ENCODE measurements at regions not wholly inside any gene's neighbourhood (a gene's known extent, or its start where the extent isn't known, plus 50 kb on each side); places are given as distances from the start of the nearest gene placed in this dataset.
"Not testable (repeated sequence)": the region's sequence is repeated elsewhere in the genome, so short reads cannot be mapped to it uniquely, and the experiment has no call there.

DNA sequence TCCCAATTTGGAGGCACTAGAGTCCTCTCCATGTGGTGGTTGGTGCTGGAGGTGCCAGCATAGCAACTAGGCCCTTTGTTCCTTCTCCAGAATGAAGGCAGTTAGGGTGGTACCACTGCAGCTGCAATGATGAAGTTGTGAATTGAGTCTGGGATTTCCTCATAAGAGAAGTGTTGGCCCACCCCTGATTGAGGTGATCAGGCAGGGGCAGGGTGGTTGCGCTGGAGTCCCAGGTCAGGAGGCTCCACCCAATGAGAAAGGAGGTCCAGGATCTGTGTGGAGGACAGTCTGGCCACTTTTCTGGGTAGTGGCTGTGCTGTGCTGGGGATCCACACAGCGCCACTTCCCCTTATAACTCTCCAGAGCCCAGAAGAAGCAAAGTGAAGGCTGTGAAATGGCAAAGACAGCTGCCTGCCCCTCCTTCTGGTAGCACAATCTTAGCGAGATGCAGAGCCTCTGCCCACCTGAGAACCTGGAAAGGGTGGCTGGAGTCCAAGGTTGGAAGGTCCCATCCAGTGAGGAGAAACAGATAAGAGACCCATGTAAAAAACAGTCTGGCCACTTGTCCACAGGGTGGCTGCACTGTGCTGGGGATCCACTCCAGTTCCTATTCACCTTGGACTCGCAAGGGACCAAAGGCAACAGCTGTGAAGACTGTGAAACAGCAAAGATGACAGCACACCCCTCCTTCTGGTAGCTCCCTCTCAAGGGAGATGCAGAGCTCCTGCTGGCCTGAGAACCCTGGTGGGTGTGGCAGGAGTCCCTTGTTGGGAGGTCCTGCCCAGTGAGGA is 124.6 kb downstream of the RRAGB start (continued):
- TF ChIP-seq, protein P1, sequence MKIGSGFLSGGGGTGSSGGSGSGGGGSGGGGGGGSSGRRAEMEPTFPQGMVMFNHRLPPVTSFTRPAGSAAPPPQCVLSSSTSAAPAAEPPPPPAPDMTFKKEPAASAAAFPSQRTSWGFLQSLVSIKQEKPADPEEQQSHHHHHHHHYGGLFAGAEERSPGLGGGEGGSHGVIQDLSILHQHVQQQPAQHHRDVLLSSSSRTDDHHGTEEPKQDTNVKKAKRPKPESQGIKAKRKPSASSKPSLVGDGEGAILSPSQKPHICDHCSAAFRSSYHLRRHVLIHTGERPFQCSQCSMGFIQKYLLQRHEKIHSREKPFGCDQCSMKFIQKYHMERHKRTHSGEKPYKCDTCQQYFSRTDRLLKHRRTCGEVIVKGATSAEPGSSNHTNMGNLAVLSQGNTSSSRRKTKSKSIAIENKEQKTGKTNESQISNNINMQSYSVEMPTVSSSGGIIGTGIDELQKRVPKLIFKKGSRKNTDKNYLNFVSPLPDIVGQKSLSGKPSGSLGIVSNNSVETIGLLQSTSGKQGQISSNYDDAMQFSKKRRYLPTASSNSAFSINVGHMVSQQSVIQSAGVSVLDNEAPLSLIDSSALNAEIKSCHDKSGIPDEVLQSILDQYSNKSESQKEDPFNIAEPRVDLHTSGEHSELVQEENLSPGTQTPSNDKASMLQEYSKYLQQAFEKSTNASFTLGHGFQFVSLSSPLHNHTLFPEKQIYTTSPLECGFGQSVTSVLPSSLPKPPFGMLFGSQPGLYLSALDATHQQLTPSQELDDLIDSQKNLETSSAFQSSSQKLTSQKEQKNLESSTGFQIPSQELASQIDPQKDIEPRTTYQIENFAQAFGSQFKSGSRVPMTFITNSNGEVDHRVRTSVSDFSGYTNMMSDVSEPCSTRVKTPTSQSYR (CRISPR knock-in tag; IDR thresholded peaks at IDR 0.05), result no peak
- TF ChIP-seq, protein P2, sequence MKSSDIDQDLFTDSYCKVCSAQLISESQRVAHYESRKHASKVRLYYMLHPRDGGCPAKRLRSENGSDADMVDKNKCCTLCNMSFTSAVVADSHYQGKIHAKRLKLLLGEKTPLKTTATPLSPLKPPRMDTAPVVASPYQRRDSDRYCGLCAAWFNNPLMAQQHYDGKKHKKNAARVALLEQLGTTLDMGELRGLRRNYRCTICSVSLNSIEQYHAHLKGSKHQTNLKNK (CRISPR knock-in tag; IDR thresholded peaks at IDR 0.05), result no peak
- TF ChIP-seq, protein P3, sequence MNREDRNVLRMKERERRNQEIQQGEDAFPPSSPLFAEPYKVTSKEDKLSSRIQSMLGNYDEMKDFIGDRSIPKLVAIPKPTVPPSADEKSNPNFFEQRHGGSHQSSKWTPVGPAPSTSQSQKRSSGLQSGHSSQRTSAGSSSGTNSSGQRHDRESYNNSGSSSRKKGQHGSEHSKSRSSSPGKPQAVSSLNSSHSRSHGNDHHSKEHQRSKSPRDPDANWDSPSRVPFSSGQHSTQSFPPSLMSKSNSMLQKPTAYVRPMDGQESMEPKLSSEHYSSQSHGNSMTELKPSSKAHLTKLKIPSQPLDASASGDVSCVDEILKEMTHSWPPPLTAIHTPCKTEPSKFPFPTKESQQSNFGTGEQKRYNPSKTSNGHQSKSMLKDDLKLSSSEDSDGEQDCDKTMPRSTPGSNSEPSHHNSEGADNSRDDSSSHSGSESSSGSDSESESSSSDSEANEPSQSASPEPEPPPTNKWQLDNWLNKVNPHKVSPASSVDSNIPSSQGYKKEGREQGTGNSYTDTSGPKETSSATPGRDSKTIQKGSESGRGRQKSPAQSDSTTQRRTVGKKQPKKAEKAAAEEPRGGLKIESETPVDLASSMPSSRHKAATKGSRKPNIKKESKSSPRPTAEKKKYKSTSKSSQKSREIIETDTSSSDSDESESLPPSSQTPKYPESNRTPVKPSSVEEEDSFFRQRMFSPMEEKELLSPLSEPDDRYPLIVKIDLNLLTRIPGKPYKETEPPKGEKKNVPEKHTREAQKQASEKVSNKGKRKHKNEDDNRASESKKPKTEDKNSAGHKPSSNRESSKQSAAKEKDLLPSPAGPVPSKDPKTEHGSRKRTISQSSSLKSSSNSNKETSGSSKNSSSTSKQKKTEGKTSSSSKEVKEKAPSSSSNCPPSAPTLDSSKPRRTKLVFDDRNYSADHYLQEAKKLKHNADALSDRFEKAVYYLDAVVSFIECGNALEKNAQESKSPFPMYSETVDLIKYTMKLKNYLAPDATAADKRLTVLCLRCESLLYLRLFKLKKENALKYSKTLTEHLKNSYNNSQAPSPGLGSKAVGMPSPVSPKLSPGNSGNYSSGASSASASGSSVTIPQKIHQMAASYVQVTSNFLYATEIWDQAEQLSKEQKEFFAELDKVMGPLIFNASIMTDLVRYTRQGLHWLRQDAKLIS (CRISPR knock-in tag; IDR thresholded peaks at IDR 0.05; ENCODE audit: borderline replicate concordance), result no peak

DNA sequence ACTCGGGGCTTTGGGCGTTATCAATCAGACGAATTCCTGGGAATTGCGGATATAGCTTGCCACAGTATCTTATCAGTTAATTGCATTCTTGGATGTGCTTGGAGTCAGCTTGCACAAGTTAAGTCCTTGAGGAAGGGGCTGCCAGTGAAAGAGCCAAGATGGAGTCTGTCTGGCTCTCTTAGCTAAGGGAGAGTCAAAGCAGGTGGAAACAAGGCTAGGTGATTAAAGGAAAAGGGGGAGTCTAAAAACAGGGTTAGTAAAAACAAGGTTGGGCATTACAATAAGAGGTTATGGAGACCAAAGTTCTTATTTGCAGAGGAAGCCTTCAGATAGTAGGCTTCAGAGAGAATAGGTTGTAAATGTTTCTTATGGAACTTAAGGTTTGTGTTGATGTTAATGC is 149.2 kb downstream of the RRAGB start:
- POLR2A ChIA-PET, result not testable (repeated sequence)

DNA sequence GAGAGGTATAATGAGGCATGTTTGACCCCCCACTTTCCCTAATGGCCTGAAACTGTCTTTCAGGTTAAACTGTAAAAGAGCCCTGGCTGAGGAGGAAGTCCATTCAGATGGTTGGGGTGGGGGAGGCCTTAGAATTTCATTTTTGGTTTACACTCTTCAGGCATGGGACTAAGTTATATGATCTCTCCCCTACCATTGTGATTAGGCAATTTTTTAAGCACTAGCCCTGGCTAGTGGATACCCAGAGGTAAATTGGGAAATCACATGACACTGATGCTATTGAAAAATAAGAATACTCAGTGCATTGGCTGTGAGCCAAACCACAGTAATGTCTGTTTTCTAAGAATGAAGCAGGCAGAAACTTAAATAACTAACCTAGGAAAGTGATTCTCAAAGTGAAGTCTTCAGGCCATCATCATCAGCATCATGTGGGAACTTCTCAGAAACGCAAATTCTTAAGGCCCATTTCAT is 149.7 kb downstream of the RRAGB start:
- ATAC-seq (no peak), DNase-seq (ENCODE audit: low spot score) (no peak)
- Mint-ChIP-seq H3K27ac (no peak overlapping the region), H3K9me3 (peaks cover 9% of the 10 kb centered on the region), H3K36me3 (no peaks in the 10 kb centered on the region), H3K27me3 (ENCODE audit: low read depth) (peaks cover 14% of the 10 kb centered on the region), H3K4me1 (peaks cover 39% of the 10 kb centered on the region), H3K4me3 (no peak overlapping the region)
- ChIA-PET CTCF (no interaction called here), POLR2A (no interaction called here)
- TF ChIP-seq FOXP1 (CRISPR knock-in tag; IDR thresholded peaks at IDR 0.05; ENCODE audit: borderline replicate concordance) (no peak), ATF1 (CRISPR knock-in tag; IDR thresholded peaks at IDR 0.05) (no peak), CREB1 (CRISPR knock-in tag; IDR thresholded peaks at IDR 0.05) (no peak), HMGA2 (CRISPR knock-in tag; IDR thresholded peaks at IDR 0.05) (no peak), RELA (CRISPR knock-in tag; IDR thresholded peaks at IDR 0.05; ENCODE audit: borderline replicate concordance) (no peak), NR1H2 (CRISPR knock-in tag; IDR thresholded peaks at IDR 0.05) (no peak), GABPB1 (CRISPR knock-in tag; IDR thresholded peaks at IDR 0.05) (no peak), SMAD3 (CRISPR knock-in tag; IDR thresholded peaks at IDR 0.05; ENCODE audit: borderline replicate concordance) (no peak), MXD4 (CRISPR knock-in tag; IDR thresholded peaks at IDR 0.05; ENCODE audit: borderline replicate concordance) (no peak), ZNF138 (CRISPR knock-in tag; conservative IDR thresholded peaks at IDR 0.05) (no peak)
- TF ChIP-seq, protein P4, sequence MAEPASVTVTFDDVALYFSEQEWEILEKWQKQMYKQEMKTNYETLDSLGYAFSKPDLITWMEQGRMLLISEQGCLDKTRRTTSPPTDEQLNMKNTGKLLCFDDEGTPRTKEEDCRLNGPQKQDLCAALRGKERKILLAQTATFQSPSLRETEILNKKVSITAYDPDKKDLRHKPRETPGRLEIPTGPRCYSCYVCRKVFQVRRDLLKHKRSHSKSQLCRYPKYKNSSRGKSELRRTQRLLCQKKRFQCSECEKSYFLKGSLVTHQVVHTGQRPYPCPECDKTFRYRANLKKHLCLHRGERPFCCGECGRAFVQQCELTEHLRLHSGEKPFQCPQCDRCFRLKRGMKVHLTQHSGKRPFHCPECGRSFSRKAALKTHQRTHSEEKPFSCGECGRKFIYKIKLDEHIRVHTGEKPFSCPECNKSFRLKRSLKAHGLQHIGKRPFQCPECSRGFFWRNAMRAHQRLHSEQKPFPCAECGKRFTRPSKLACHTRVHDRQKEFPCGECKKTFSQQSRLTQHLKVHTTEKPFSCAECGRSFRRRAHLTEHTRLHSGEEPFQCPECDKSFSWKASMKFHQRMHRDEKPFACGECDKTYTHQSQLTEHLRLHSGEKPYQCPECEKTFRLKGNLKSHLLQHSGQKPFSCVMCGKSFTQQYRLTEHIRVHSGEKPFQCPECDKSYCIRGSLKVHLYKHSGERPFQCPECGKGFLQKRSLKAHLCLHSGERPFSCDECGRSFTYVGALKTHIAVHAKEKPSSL (CRISPR knock-in tag; conservative IDR thresholded peaks at IDR 0.05), result no peak
- TF ChIP-seq, protein P5, sequence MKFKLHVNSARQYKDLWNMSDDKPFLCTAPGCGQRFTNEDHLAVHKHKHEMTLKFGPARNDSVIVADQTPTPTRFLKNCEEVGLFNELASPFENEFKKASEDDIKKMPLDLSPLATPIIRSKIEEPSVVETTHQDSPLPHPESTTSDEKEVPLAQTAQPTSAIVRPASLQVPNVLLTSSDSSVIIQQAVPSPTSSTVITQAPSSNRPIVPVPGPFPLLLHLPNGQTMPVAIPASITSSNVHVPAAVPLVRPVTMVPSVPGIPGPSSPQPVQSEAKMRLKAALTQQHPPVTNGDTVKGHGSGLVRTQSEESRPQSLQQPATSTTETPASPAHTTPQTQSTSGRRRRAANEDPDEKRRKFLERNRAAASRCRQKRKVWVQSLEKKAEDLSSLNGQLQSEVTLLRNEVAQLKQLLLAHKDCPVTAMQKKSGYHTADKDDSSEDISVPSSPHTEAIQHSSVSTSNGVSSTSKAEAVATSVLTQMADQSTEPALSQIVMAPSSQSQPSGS (CRISPR knock-in tag; IDR thresholded peaks at IDR 0.05; ENCODE audit: borderline replicate concordance, low read depth), result no peak
- TF ChIP-seq, protein P6, sequence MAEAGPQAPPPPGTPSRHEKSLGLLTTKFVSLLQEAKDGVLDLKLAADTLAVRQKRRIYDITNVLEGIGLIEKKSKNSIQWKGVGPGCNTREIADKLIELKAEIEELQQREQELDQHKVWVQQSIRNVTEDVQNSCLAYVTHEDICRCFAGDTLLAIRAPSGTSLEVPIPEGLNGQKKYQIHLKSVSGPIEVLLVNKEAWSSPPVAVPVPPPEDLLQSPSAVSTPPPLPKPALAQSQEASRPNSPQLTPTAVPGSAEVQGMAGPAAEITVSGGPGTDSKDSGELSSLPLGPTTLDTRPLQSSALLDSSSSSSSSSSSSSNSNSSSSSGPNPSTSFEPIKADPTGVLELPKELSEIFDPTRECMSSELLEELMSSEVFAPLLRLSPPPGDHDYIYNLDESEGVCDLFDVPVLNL (CRISPR knock-in tag; IDR thresholded peaks at IDR 0.05; ENCODE audit: borderline replicate concordance, low read depth), result no peak
- TF ChIP-seq, protein P7, sequence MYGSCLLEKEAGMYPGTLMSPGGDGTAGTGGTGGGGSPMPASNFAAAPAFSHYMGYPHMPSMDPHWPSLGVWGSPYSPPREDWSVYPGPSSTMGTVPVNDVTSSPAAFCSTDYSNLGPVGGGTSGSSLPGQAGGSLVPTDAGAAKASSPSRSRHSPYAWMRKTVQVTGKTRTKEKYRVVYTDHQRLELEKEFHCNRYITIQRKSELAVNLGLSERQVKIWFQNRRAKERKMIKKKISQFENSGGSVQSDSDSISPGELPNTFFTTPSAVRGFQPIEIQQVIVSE (CRISPR knock-in tag; IDR thresholded peaks at IDR 0.05; ENCODE audit: borderline replicate concordance), result no peak

More for the DNA sequence above, 149.2 kb downstream of the RRAGB start:
- DNase-seq (ENCODE audit: low spot score); H3K9me3 Mint-ChIP-seq; ATAC-seq; CTCF ChIA-PET; H3K36me3 Mint-ChIP-seq; H3K27ac Mint-ChIP-seq; H3K4me3 Mint-ChIP-seq: not testable (repeated sequence)
- Mint-ChIP-seq H3K4me1 (peaks cover 36% of the 10 kb centered on the region), H3K27me3 (ENCODE audit: low read depth) (peaks cover 11% of the 10 kb centered on the region)
